Neural crest cell (in vitro differentiated cells): ENCODE measurements at regions not wholly inside any gene's neighbourhood (a gene's known extent, or its start where the extent isn't known, plus 50 kb on each side); places are given as distances from the start of the nearest gene placed in this dataset.

Experiments used
- DNase-seq: peaks from one replicate; pipeline ENCODE4 v3.0.0; 2021; ENCODE audit warnings: low read depth, mixed read lengths, low spot score
- H3K27ac Mint-ChIP-seq: one replicate; pipeline ENCODE4 v1.8.0; 2021; ENCODE audit warnings: mild to moderate bottlenecking, mixed read lengths; ENCODE audit not compliant: unreplicated experiment
- H3K27me3 Mint-ChIP-seq: 2 replicates; pipeline ENCODE4 v1.8.0; 2021; ENCODE audit warnings: low read depth, mild to moderate bottlenecking, mixed read lengths
- H3K36me3 Mint-ChIP-seq: 2 replicates; pipeline ENCODE4 v1.8.0; 2021; ENCODE audit warnings: low read depth, mild to moderate bottlenecking, mixed read lengths
- H3K4me1 Mint-ChIP-seq: 2 replicates; pipeline ENCODE4 v1.8.0; 2021; ENCODE audit warnings: mixed read lengths
- H3K4me3 Mint-ChIP-seq: one replicate; pipeline ENCODE4 v1.8.0; 2021; ENCODE audit warnings: mild to moderate bottlenecking, mixed read lengths
- H3K9me3 Mint-ChIP-seq: 2 replicates; pipeline ENCODE4 v1.8.0; 2021; ENCODE audit warnings: mixed read lengths
- TF ChIP-seq, protein P1 (sequence below): fragments of 200-600 bp; sonication (generic); conservative IDR thresholded peaks from 2 replicates; pipeline ENCODE4 v1.5.0; 2021; ENCODE audit warnings: antibody characterized with exemption, mild to moderate bottlenecking

DNA sequence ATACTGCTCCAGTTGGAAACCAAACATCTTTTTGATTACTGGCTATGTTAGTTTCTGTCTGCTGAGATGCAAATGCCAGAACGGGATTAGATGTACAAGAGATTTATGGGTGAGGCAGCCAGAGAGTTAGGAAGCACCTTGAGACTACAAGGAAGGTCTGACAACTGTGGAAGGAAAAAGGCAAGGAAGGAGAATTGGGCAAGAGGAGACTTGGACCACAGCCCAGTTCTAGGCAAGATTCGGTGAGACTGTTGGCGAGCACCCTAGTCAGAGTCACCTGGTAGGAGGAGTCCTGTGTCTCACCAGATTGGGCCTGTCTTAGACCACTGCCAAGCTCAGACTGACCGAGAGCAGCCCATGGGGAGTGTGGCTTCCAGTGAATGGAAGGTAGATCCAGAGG, 91.8 kb upstream of the F13A1 start:
- TF ChIP-seq, protein P1, sequence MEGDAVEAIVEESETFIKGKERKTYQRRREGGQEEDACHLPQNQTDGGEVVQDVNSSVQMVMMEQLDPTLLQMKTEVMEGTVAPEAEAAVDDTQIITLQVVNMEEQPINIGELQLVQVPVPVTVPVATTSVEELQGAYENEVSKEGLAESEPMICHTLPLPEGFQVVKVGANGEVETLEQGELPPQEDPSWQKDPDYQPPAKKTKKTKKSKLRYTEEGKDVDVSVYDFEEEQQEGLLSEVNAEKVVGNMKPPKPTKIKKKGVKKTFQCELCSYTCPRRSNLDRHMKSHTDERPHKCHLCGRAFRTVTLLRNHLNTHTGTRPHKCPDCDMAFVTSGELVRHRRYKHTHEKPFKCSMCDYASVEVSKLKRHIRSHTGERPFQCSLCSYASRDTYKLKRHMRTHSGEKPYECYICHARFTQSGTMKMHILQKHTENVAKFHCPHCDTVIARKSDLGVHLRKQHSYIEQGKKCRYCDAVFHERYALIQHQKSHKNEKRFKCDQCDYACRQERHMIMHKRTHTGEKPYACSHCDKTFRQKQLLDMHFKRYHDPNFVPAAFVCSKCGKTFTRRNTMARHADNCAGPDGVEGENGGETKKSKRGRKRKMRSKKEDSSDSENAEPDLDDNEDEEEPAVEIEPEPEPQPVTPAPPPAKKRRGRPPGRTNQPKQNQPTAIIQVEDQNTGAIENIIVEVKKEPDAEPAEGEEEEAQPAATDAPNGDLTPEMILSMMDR: no peak
- H3K4me3 Mint-ChIP-seq: no peak overlapping the region
- H3K36me3 Mint-ChIP-seq: no peaks in the 10 kb centered on the region
- H3K9me3 Mint-ChIP-seq: no peaks in the 10 kb centered on the region
- H3K27ac Mint-ChIP-seq: no peak overlapping the region
- H3K4me1 Mint-ChIP-seq: no peaks in the 10 kb centered on the region
- no peaks in the 10 kb centered on the region for H3K27me3 Mint-ChIP-seq
- no peak for DNase-seq

DNA sequence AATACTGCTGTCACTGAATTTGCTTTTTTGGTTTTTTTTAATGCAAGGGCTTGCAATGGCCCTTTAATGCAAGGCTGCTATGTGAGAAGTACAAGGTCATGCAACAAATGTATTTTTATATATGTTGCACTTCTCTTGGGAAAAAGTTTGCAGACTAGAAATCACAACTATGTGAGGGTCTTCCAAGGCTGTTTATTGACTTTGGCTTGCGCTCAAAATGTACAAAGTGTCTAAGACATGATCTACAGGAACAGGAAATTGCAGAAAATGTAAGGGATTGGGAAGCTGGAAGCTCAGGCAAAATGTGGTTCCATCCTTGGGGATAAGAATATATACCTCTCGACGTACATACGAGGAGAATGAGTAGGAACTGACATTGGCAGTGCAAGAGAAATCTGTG, 92.2 kb upstream of the F13A1 start:
- Mint-ChIP-seq H3K4me1 (no peaks in the 10 kb centered on the region), H3K27ac (no peak overlapping the region), H3K4me3 (no peak overlapping the region), H3K36me3 (no peaks in the 10 kb centered on the region), H3K27me3 (no peaks in the 10 kb centered on the region), H3K9me3 (no peaks in the 10 kb centered on the region)
- TF ChIP-seq, protein P1: no peak
- DNase-seq: no peak

DNA sequence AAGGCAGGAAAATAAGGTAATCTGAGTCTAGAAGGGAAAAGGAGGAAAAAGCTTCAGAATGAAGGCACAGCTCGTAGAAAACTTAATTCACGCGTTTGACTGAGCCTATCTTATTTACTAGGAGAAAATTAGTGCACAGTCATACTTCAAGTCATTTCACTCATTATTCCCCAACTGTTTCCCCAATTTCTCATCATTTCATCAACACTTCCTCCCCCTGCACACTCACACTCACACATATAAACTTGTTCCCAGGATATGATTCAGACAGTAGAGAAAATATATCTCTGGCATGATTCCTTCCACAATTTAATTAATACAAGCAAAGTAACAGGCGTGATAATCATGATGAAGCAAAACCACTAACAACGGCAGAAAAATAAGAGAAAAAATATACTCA, 94.5 kb upstream of the F13A1 start:
- no peak for DNase-seq
- no peaks in the 10 kb centered on the region for H3K36me3 Mint-ChIP-seq
- no peaks in the 10 kb centered on the region for H3K9me3 Mint-ChIP-seq
- no peaks in the 10 kb centered on the region for H3K4me1 Mint-ChIP-seq
- H3K4me3 Mint-ChIP-seq: no peak overlapping the region
- no peak overlapping the region for H3K27ac Mint-ChIP-seq
- TF ChIP-seq, protein P1: no peak
- no peaks in the 10 kb centered on the region for H3K27me3 Mint-ChIP-seq

DNA sequence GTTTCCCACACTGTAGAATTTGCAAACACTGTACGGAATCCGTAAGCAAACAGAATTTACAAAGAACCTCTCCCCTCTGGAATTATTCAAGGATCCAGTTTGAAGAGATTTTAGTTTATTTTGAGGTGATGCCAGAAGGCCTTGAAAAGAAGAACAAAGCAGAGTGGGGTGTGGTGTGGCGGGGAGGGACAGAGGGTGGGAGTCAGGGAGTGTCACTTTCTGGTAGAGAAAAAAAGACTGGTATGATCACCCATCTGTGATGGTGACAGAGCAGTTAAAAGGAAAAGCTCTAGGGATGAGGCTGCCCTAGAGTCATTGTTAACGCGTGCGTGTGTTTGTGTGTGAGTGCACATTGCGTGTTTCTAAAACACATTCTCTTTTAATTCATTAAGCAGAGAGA, 97.0 kb upstream of the F13A1 start:
- Mint-ChIP-seq H3K36me3 (no peaks in the 10 kb centered on the region), H3K27me3 (no peaks in the 10 kb centered on the region), H3K27ac (no peak overlapping the region), H3K4me3 (no peak overlapping the region), H3K4me1 (no peaks in the 10 kb centered on the region), H3K9me3 (no peaks in the 10 kb centered on the region)
- TF ChIP-seq, protein P1: no peak
- no peak for DNase-seq

DNA sequence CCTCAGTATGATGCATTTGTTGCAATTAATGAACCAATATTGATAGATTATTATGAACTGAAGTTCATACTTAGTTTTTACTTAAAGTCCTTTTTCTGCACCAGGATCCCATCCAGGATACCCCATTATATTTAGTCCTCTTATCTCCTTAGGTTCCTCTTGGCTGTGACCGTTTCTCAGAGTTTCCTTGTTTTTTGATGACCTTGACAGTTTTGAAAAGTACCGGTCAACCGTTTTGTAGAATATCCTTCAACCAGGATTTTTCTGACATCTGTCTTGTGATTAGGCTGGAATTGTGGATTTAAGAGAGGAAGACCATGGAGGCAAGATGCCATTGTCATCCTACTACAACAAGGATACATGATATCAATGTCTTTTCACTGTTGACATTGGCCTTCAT, 98.0 kb upstream of the F13A1 start:
- DNase-seq: no peak
- no peaks in the 10 kb centered on the region for H3K36me3 Mint-ChIP-seq
- H3K27me3 Mint-ChIP-seq: no peaks in the 10 kb centered on the region
- TF ChIP-seq, protein P1: no peak
- H3K4me3 Mint-ChIP-seq: no peak overlapping the region
- H3K9me3 Mint-ChIP-seq: no peaks in the 10 kb centered on the region
- no peak overlapping the region for H3K27ac Mint-ChIP-seq
- H3K4me1 Mint-ChIP-seq: no peaks in the 10 kb centered on the region

DNA sequence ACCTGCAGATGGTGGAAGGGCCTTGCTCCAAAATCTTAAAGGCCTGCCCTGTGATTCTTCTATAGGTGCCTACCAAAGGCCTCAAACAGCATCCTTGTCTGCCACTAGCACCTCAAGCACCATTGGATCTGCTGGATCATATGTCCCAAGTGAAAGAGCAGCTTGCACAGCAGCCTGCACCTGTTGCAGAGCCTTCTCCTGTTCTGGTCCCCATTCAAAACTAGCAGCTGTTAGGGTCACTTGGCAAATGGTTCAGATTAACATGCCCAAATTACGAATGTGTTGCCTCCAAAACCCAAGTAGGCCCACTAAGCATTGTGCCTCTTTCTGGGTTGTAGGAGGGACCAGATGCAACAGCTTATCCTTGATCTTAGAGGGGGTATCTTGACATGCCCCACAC, 99.6 kb upstream of the F13A1 start:
- Mint-ChIP-seq H3K9me3 (peaks cover under 1% of the 10 kb centered on the region), H3K36me3 (no peaks in the 10 kb centered on the region), H3K4me1 (no peaks in the 10 kb centered on the region), H3K27ac (no peak overlapping the region), H3K4me3 (no peak overlapping the region), H3K27me3 (no peaks in the 10 kb centered on the region)
- no peak for DNase-seq
- TF ChIP-seq, protein P1: no peak
